ENCODE measurements at regions not wholly inside any gene's neighbourhood (a gene's known extent, or its start where the extent isn't known, plus 50 kb on each side); places are given as distances from the start of the nearest gene placed in this dataset.
"Not testable (repeated sequence)": the region's sequence is repeated elsewhere in the genome, so short reads cannot be mapped to it uniquely, and the experiment has no call there.

GRCh38 chr6:144947398-144947976 is 662.4 kb downstream of the UTRN start:
- no peak for DNase-seq

- DNase-seq: no peak
These were observed 666.7 kb downstream of the UTRN start for GRCh38 chr6:144951730-144952437.

- no peak for DNase-seq
These were observed 667.5 kb downstream of the UTRN start for GRCh38 chr6:144952456-144953240.

GRCh38 chr6:144953552-144954240 is 668.6 kb downstream of the UTRN start:
- no peak for DNase-seq

GRCh38 chr6:144954241-144954556 is 669.1 kb downstream of the UTRN start:
- no peak for DNase-seq

- no peak for DNase-seq
These were observed 670.3 kb downstream of the UTRN start for GRCh38 chr6:144955392-144955791.

GRCh38 chr6:144955859-144956258 is 670.7 kb downstream of the UTRN start:
- no peak for DNase-seq

GRCh38 chr6:144956697-144957096 is 671.6 kb downstream of the UTRN start:
- not testable (repeated sequence) for DNase-seq

GRCh38 chr6:144957236-144957937 is 672.3 kb downstream of the UTRN start:
- no peak for DNase-seq

GRCh38 chr6:144969154-144969553 is 684.0 kb downstream of the UTRN start:
- no peak for DNase-seq

GRCh38 chr6:144969602-144970272 is 684.6 kb downstream of the UTRN start:
- DNase-seq: no peak

- DNase-seq: not testable (repeated sequence)
These were observed 692.2 kb downstream of the UTRN start for GRCh38 chr6:144977250-144977864.

GRCh38 chr6:144978208-144978607 is 693.1 kb downstream of the UTRN start:
- no peak for DNase-seq

- no peak for DNase-seq
These were observed 701.1 kb downstream of the UTRN start for GRCh38 chr6:144986271-144986670.

- DNase-seq: no peak
These were observed 704.4 kb downstream of the UTRN start for GRCh38 chr6:144989319-144990107.

- DNase-seq: no peak
These were observed 705.6 kb downstream of the UTRN start for GRCh38 chr6:144990784-144991183.

- DNase-seq: no peak
These were observed 708.7 kb downstream of the UTRN start for GRCh38 chr6:144993870-144994269.

GRCh38 chr6:144997996-144998395 is 712.9 kb downstream of the UTRN start:
- DNase-seq: no peak

GRCh38 chr6:144999127-144999526 is 714.0 kb downstream of the UTRN start:
- DNase-seq: no peak

GRCh38 chr6:145003145-145003544 is 718.0 kb downstream of the UTRN start:
- no peak for DNase-seq

- DNase-seq: no peak
These were observed 721.8 kb downstream of the UTRN start for GRCh38 chr6:145006914-145007313.

Measured in NCI-H1092 (cell line).